Tibial artery (tissue), 4 donors: ENCODE measurements at regions not wholly inside any gene's neighbourhood (a gene's known extent, or its start where the extent isn't known, plus 50 kb on each side); places are given as distances from the start of the nearest gene placed in this dataset.

ENCODE experiments used
- DNase-seq, 2 donors: peaks; one replicate each; pipeline ENCODE4 v3.0.0-alpha.2; 2019
- H3K27ac ChIP-seq, 2 donors: fragments of 200-600 bp; sonication (generic) in 1 of 2; 1 replicate in 1 of 2; 2 replicates in 1 of 2; pipeline ENCODE4 v1.5.1; 2018 to 2019; ENCODE audit warnings: mild to moderate bottlenecking in 1 of 2
- H3K27me3 ChIP-seq, 2 donors: fragments of 200-600 bp; sonication (generic) in 1 of 2; one replicate each; pipeline versions ENCODE4 v1.5.1 to v1.6.0; 2016 to 2019
- H3K36me3 ChIP-seq, 3 donors: fragments of 200-600 bp; sonication (generic) in 2 of 3; one replicate each; pipeline ENCODE4 v1.5.1; 2016 to 2019; ENCODE audit warnings: mild to moderate bottlenecking in 2 of 3
- H3K4me1 ChIP-seq, 4 donors: fragments of 200-600 bp; sonication (generic) in 2 of 4; 1 replicate in 3 of 4; 2 replicates in 1 of 4; pipeline ENCODE4 v1.5.1; 2016 to 2019
- H3K4me3 ChIP-seq, 2 donors: fragments of 200-600 bp; sonication (generic) in 1 of 2; 1 replicate in 1 of 2; 2 replicates in 1 of 2; pipeline ENCODE4 v1.5.1; 2018 to 2019; ENCODE audit warnings: mild to moderate bottlenecking in 2 of 2
- H3K9me3 ChIP-seq, 3 donors: fragments of 200-600 bp; sonication (generic) in 1 of 3; one replicate each; pipeline ENCODE4 v1.5.1; 2016 to 2019
- intact Hi-C: fragments of 100-400 bp; cut with DNase I; formaldehyde crosslinking; loops from one replicate; pipeline ENCODE4 v1.15.0; 2023; ENCODE audit warnings: low total_unique reads
- TF ChIP-seq, protein P1 (sequence below), 2 experiments: fragments of 200-600 bp in 1 of 2; fragments of 450-650 bp in 1 of 2; IDR thresholded peaks; one replicate each; pipeline ENCODE4 v1.5.1; 2017 to 2019; ENCODE audit warnings: antibody characterized with exemption in 2 of 2, mild to moderate bottlenecking in 1 of 2, moderate library complexity in 1 of 2

DNA sequence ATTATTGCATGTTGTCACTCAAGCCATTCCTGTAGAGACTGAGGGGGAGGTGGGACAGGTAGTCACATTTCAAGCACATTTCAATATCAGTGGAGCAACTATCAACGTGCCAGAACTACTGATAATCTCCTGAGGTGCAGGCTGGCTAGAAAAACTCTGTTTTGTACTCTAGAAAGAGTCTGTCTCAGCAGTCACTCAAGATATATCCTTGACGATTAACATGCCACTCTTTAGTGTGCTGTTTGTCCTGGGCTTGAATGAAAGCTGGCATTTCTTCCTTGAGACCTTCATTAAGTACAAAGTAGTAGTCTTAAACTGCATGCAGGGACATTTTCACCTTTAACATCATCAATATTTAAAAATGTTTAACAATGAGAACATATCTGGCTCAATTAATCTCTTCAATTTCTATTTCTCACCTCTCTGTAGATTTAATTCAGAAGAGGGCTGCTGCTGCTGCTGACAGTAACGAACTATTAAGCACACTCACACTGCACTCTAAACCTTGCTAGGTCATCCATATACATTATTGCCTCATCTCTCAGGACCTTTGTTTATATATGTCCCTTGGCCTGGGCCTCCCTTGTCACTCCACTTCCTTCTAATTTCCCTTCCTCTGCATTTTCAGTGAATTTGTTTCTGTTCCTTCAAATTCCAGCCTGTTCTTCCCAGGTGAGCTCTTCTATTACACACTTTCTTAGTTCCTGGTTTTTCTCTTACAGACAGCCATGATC lies 412.0 kb downstream of the HAPSTR1 start:
- H3K27me3 ChIP-seq: no peaks in the 10 kb centered on the region
- H3K36me3 ChIP-seq: no peaks in the 10 kb centered on the region
- H3K27ac ChIP-seq: no peak overlapping the region
- no peak for DNase-seq
- TF ChIP-seq, protein P1, sequence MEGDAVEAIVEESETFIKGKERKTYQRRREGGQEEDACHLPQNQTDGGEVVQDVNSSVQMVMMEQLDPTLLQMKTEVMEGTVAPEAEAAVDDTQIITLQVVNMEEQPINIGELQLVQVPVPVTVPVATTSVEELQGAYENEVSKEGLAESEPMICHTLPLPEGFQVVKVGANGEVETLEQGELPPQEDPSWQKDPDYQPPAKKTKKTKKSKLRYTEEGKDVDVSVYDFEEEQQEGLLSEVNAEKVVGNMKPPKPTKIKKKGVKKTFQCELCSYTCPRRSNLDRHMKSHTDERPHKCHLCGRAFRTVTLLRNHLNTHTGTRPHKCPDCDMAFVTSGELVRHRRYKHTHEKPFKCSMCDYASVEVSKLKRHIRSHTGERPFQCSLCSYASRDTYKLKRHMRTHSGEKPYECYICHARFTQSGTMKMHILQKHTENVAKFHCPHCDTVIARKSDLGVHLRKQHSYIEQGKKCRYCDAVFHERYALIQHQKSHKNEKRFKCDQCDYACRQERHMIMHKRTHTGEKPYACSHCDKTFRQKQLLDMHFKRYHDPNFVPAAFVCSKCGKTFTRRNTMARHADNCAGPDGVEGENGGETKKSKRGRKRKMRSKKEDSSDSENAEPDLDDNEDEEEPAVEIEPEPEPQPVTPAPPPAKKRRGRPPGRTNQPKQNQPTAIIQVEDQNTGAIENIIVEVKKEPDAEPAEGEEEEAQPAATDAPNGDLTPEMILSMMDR (IDR thresholded peaks at IDR 0.05): no peak
- no peaks in the 10 kb centered on the region for H3K4me1 ChIP-seq
- H3K4me3 ChIP-seq: no peak overlapping the region
- no peaks in the 10 kb centered on the region for H3K9me3 ChIP-seq
- intact Hi-C loops: no loop called here

DNA sequence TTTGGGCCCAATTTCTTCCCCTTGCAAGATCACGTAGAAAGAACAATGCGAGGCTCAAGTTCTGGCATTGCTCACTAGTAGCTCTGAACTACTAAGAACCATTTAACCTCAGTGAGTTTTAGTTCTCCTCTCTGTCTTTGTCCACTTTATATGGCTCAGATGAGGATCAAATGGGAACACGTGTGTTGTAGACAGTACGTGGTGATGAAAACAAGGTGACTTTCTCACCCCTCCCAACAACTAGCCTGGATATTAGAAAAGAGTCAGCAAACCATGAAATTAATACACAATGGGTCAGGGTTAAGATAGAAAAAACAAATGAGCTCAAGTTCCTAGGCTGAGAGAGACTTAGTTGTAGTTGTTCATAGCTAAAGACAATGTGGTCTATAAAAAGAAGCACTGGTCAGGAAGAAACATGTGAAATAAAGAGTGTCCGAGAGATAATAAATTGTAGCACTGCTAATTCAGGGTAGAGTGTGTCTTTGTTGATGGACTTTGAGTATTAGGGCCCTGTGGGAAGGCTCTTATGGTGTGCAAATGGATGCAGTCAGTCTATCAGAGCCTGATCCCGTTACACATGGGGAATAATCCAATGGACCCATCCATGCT lies 417.0 kb downstream of the HAPSTR1 start:
- no peak for DNase-seq
- Histone ChIP-seq H3K27me3 (no peaks in the 10 kb centered on the region), H3K27ac (no peak overlapping the region), H3K4me3 (no peak overlapping the region), H3K36me3 (no peaks in the 10 kb centered on the region), H3K9me3 (no peaks in the 10 kb centered on the region), H3K4me1 (no peaks in the 10 kb centered on the region)
- intact Hi-C loops: no loop called here
- TF ChIP-seq, protein P1 (IDR thresholded peaks at IDR 0.05): no peak

DNA sequence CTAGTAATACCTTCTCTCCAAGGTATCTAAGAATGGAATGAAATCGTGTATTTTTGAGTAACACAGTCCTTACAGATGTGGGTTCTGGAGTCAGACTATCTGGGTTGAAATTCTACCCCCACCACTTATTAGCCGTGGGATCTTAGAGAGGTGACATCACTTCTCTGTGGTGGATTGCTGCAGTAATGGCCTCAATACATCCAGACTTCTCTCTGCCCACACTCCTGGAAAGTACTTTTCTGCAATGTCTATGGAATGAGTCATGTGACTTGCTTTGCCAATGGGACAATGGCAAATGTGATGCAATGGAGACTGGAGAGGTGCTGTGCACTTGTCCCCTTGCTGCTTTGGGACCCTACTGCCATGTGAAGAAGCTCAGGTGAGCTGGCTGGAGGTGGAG lies 418.2 kb downstream of the HAPSTR1 start:
- intact Hi-C loops: no loop called here
- DNase-seq: no peak
- no peaks in the 10 kb centered on the region for H3K27me3 ChIP-seq
- H3K9me3 ChIP-seq: no peaks in the 10 kb centered on the region
- H3K4me3 ChIP-seq: no peak overlapping the region
- no peaks in the 10 kb centered on the region for H3K4me1 ChIP-seq
- no peak overlapping the region for H3K27ac ChIP-seq
- H3K36me3 ChIP-seq: no peaks in the 10 kb centered on the region
- TF ChIP-seq, protein P1 (IDR thresholded peaks at IDR 0.05): no peak

DNA sequence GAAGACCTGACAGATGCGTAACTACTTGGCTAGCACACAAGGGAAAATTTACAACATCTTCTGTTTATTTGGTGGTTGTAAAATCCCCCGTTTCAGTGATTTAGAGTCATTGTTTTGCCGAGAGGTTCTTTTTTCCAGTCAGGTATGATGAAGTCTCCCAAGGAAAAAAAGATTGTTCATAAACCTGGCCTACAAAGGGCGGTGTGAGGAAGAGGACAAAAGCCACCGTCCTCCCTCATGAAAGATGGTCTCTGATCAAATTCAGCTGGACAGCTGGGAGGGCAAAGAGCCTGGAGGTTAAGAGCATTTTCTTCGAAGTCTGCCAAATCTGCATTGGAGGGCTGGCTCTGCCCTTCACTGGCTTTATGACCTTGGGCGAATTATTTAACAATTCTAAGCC lies 419.9 kb downstream of the HAPSTR1 start:
- H3K27ac ChIP-seq: no peak overlapping the region
- no peaks in the 10 kb centered on the region for H3K27me3 ChIP-seq
- no peaks in the 10 kb centered on the region for H3K4me1 ChIP-seq
- H3K9me3 ChIP-seq: no peaks in the 10 kb centered on the region
- no peak overlapping the region for H3K4me3 ChIP-seq
- TF ChIP-seq, protein P1 (IDR thresholded peaks at IDR 0.05): no peak
- no peaks in the 10 kb centered on the region for H3K36me3 ChIP-seq
- intact Hi-C loops: no loop called here
- no peak for DNase-seq

DNA sequence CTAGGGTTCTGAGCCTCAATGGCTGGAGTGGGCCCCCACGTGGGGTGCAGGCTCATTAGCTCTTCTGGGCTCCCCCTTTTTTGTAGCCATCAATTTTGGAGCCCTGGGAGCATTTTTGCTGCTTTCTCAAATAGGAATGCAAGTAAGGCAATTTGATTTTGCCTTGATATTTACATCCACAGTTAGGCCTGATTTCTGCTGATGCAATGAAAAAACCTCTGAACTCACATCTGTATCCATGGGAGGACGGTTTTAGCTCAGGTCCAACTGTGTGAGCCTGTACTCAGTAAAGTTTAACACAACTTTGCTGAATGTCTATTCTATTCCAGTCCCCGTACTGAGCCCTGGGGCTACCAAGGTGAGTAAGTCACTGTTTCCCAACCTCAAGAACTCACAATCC lies 425.0 kb downstream of the HAPSTR1 start:
- Histone ChIP-seq H3K27me3 (no peaks in the 10 kb centered on the region), H3K4me3 (no peak overlapping the region), H3K4me1 (no peaks in the 10 kb centered on the region), H3K36me3 (no peaks in the 10 kb centered on the region), H3K9me3 (no peaks in the 10 kb centered on the region), H3K27ac (no peak overlapping the region)
- TF ChIP-seq, protein P1 (IDR thresholded peaks at IDR 0.05): no peak
- intact Hi-C loops: no loop called here
- no peak for DNase-seq
